ENCODE measurements at regions not wholly inside any gene's neighbourhood (a gene's known extent, or its start where the extent isn't known, plus 50 kb on each side); places are given as distances from the start of the nearest gene placed in this dataset.
A peak's percentile ranks its signal among the peaks of the same experiment; 100 is the strongest.

- Histone ChIP-seq H4K91ac (ENCODE audit: insufficient read length, low read depth, low read length) (no peak overlapping the region), H3K9me3 (ENCODE audit: control insufficient read depth, low read depth, low read length) (no peaks in the 10 kb centered on the region), H3T11ph (ENCODE audit: low read length) (no peak overlapping the region), H4K20me1 (ENCODE audit: control insufficient read depth, insufficient read depth, insufficient read length) (no peaks in the 10 kb centered on the region), H2BK5ac (ENCODE audit: insufficient read length, low read length) (no peak overlapping the region), H3K18ac (ENCODE audit: insufficient read length, low read depth, low read length) (no peak overlapping the region), H3K4me1 (ENCODE audit: insufficient read depth, low read length) (peaks cover 16% of the 10 kb centered on the region), H3K79me1 (ENCODE audit: insufficient read depth, low read depth, low read length, poor library complexity, severe bottlenecking) (no peaks in the 10 kb centered on the region), H2BK12ac (ENCODE audit: insufficient read length, low read depth, low read length) (no peak overlapping the region), H3K27ac (ENCODE audit: insufficient read length, low read depth, low read length) (peak overlapping the region; percentile 46), H3K23ac (ENCODE audit: insufficient read length, low read depth, low read length) (no peak overlapping the region), H2AK5ac (ENCODE audit: insufficient read length, low read length) (no peak overlapping the region), H3K56ac (ENCODE audit: insufficient read length, low read depth, low read length) (no peak overlapping the region), H2BK20ac (ENCODE audit: low read depth, low read length, poor library complexity, severe bottlenecking) (no peak overlapping the region), H2BK120ac (ENCODE audit: low read depth, low read length, poor library complexity, severe bottlenecking) (no peak overlapping the region), H4K8ac (replicated peaks; ENCODE audit: insufficient read length, low read depth, low read length) (no peak overlapping the region), H3K27me3 (ENCODE audit: insufficient read depth, low read length) (no peaks in the 10 kb centered on the region), H3K4me2 (ENCODE audit: insufficient read depth, insufficient read length, low read length) (no peak overlapping the region), H3K23me2 (ENCODE audit: insufficient read length, low read depth, low read length, poor library complexity, severe bottlenecking) (peaks cover 4% of the 10 kb centered on the region), H2BK15ac (ENCODE audit: low read depth, low read length) (no peak overlapping the region), H2AFZ (ENCODE audit: low read length) (no peak overlapping the region), H3K4ac (ENCODE audit: low read depth, low read length) (no peak overlapping the region), H3K9ac (ENCODE audit: extremely low read depth, insufficient read length, low read length) (peak overlapping the region; percentile 3), H3K79me2 (ENCODE audit: insufficient read depth, low read length) (no peaks in the 10 kb centered on the region), H3K14ac (ENCODE audit: insufficient read depth, low read length) (no peak overlapping the region), H4K5ac (ENCODE audit: insufficient read length, low read depth, low read length) (no peak overlapping the region)
- Mint-ChIP-seq H3K4me1 (peaks cover 81 to 84% of the 10 kb centered on the region in 2 experiments), H3K4me3 (peak overlapping the region in 1 of 2 experiments; percentile 38; a peak in 2 of 5 replicates), H3K27ac (peak overlapping the region; percentile 53 to 98 (median 87)), H3K27me3 (ENCODE audit: low read depth) (no peaks in the 10 kb centered on the region), H3K36me3 (ENCODE audit: insufficient read depth in 1 of 3, low read depth in 3 of 3) (no peaks in the 10 kb centered on the region), H3K9me3 (no peaks in the 10 kb centered on the region)
- no peak for DNase-seq
- TF ChIP-seq, protein P1, sequence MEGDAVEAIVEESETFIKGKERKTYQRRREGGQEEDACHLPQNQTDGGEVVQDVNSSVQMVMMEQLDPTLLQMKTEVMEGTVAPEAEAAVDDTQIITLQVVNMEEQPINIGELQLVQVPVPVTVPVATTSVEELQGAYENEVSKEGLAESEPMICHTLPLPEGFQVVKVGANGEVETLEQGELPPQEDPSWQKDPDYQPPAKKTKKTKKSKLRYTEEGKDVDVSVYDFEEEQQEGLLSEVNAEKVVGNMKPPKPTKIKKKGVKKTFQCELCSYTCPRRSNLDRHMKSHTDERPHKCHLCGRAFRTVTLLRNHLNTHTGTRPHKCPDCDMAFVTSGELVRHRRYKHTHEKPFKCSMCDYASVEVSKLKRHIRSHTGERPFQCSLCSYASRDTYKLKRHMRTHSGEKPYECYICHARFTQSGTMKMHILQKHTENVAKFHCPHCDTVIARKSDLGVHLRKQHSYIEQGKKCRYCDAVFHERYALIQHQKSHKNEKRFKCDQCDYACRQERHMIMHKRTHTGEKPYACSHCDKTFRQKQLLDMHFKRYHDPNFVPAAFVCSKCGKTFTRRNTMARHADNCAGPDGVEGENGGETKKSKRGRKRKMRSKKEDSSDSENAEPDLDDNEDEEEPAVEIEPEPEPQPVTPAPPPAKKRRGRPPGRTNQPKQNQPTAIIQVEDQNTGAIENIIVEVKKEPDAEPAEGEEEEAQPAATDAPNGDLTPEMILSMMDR (conservative IDR thresholded peaks at IDR 0.05), result no peak
Observed at GRCh38 chr11:134994431-134994830, 582.4 kb upstream of the B3GAT1 start.
